ENCODE measurements at regions not wholly inside any gene's neighbourhood (a gene's known extent, or its start where the extent isn't known, plus 50 kb on each side); places are given as distances from the start of the nearest gene placed in this dataset.
"Not testable (repeated sequence)": the region's sequence is repeated elsewhere in the genome, so short reads cannot be mapped to it uniquely, and the experiment has no call there.

DNA sequence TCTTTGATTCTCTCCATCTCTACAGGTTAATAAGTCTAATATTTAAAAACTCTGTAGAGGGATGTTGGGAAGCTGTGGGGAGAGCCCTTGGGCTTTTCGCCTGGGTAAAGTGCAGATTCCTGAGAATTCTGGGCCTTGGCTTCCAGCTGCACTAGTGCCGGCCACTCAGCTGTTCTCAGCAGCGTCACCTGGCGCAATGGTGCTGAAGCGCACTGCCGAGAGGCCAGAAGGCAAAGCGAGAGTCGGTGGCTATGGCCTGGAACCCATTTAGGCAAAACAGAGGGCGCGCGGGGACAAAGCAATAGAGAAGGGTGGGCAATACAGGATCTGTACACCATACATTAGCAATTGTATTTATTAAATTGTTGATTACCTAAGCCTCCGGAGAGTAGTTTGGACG, 168.7 kb downstream of the FAM72C start:
- H3K4me1 ChIP-seq; H3K27ac ChIP-seq (replicated peaks in 1 of 4); H3K9me3 ChIP-seq; DNase-seq (ENCODE audit: extremely low spot score); H3K36me3 ChIP-seq; H3K27me3 ChIP-seq; intact Hi-C loops (cut with DNase I); H3K4me3 ChIP-seq: not testable (repeated sequence)
- no CpG with 5 or more reads among the region's 13 CpGs for WGBS

DNA sequence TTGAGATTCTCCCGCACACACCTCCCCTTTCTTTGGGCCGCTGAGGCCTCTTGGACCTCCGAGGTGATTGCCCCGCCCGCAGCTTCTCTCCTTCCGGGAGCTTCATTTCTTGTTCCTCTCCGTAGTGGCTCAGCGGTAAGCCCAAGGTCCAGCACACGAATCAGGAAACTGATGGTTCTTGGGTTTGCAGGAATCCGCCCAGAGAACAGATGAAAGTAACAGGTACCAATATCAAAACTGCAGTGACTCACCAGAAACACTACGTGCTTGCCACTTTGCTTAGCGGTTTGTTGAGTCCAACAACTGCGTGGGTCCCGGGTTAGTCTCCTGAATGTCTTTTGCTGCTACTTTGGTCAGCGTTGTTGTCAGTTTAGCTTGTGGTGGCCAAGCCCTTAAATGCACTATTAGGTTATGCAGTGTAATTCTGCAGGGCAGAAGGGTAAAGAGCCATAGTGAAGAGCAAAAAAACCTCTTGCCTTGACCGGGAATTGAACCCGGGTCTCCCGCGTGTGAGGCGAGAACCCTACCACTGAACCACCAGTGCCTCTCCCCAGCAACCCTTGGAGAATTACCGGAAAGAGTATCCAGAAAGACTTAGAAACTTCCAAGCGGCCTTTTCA, 172.1 kb downstream of the FAM72C start:
- H3K4me3 ChIP-seq; DNase-seq (ENCODE audit: extremely low spot score); H3K27me3 ChIP-seq; H3K4me1 ChIP-seq; intact Hi-C loops (cut with DNase I); H3K27ac ChIP-seq (replicated peaks in 1 of 4); H3K36me3 ChIP-seq; H3K9me3 ChIP-seq: not testable (repeated sequence)
- WGBS = no CpG with 5 or more reads among the region's 22 CpGs

DNA sequence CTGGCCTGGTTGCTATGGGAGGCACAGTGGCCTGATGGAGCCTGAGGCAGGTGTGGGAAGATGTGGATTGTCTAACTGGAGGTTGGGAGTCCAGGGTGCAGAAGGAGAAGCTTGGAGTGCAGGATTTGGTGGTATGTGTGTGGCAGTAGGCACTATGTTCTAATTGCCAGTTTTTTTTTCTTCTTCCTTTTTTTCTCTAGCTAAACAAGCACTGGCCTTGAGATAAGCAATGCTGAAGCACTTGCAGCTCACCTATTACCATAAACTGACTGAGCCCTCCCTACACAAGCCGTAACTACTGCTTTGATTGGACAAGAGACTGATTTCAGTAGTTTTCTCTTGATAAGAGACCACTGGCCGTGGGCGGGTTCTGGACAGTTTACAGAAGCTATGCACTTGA, 175.4 kb downstream of the FAM72C start:
- H3K36me3 ChIP-seq; intact Hi-C loops (cut with DNase I); H3K27me3 ChIP-seq; H3K4me3 ChIP-seq; H3K4me1 ChIP-seq; H3K27ac ChIP-seq (replicated peaks in 1 of 4); DNase-seq (ENCODE audit: extremely low spot score); H3K9me3 ChIP-seq: not testable (repeated sequence)
- WGBS = no CpG with 5 or more reads among the region's 3 CpGs

DNA sequence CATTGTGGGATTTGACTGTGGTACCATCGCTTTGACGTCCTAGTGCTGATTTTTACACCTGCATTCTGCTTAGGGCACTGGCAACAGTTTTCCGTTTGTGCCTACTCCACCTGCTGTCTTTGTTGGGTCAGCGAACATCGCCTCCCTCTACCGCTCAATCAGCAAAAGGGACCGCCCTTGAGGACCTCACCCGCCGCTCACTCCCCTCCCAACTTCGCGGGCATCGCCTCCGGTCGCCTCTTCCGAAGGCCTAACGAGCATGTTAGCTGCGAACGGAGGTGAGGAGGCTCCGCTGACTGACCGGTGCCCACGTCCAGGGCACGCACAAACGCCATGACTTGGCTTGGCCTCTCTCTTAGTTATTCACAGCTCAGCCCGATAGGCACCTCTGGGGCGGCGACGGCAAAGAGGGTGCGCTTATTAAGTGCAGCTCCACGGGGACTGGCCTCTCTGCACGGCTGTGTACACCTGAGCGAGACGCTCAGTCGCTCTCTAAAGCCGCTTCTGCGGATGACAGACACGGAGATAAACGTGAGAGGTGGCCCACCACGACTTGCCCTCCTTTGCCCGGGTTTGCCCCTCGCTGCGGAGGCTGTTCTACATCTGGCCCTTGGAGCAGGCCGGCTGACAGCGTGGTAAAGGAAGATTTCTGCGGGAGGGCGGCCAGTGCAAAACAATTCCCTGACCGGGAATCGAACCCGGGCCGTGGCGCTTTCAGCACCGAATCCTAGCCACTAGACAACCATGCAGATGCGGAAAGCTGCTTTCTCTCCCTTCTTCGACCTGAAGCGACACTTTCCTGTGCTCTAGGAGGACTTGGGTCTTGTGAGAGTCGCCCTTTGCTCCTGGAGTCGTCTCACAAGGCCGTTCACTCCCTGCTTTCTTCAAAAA, 179.5 kb downstream of the FAM72C start:
- H3K27ac ChIP-seq (replicated peaks in 1 of 4); intact Hi-C loops (cut with DNase I); H3K4me1 ChIP-seq; H3K4me3 ChIP-seq; DNase-seq (ENCODE audit: extremely low spot score); H3K27me3 ChIP-seq; H3K9me3 ChIP-seq; H3K36me3 ChIP-seq: not testable (repeated sequence)
- no CpG with 5 or more reads among the region's 57 CpGs for WGBS

DNA sequence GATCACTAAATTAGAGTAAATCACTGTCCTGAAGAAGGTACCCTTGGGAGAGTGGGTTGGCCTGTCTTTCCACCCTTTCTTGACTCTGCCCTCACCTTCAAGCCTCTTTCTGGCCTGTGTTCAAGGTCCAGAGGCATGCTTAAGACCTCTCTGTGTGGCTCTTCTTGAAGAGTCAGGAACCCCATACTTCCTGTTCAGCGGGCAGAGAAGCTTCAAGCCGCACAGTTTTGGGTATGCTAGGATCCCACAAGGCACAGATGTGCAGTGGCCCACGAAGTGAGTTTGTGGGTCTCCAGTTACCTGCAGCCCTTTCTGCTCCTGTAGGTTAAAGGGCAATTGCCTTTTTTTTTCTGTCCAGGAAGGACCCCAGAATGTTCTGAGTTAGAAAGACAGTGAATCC, 185.4 kb downstream of the FAM72C start:
- H3K27me3 ChIP-seq; H3K36me3 ChIP-seq; DNase-seq (ENCODE audit: extremely low spot score); H3K9me3 ChIP-seq; H3K27ac ChIP-seq (replicated peaks in 1 of 4); intact Hi-C loops (cut with DNase I); H3K4me1 ChIP-seq; H3K4me3 ChIP-seq: not testable (repeated sequence)
- no CpG with 5 or more reads among the region's 3 CpGs for WGBS

DNA sequence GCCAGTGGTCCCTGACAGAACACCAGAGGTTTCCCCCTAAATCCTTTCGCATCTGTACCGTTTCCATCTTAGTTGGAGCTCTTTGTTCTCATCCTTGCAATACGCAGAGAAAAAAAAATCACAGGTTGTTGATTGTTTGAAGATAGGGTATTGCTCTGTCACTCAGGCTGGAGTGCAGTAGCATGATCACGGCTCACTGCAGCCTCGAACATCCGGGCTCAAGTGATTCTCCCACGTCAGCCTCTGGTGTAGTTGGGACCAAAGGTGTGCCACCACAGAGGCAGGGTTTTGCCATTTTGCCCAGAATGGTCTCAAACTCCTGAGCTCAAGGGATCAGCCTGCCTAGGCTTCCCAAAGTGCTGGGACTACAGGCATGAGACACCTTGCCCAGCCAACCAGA, 185.9 kb downstream of the FAM72C start:
- H3K4me3 ChIP-seq; H3K27ac ChIP-seq (replicated peaks in 1 of 4); DNase-seq (ENCODE audit: extremely low spot score); H3K27me3 ChIP-seq; H3K4me1 ChIP-seq; H3K9me3 ChIP-seq; H3K36me3 ChIP-seq; intact Hi-C loops (cut with DNase I): not testable (repeated sequence)
- WGBS = no CpG with 5 or more reads among the region's 7 CpGs

DNA sequence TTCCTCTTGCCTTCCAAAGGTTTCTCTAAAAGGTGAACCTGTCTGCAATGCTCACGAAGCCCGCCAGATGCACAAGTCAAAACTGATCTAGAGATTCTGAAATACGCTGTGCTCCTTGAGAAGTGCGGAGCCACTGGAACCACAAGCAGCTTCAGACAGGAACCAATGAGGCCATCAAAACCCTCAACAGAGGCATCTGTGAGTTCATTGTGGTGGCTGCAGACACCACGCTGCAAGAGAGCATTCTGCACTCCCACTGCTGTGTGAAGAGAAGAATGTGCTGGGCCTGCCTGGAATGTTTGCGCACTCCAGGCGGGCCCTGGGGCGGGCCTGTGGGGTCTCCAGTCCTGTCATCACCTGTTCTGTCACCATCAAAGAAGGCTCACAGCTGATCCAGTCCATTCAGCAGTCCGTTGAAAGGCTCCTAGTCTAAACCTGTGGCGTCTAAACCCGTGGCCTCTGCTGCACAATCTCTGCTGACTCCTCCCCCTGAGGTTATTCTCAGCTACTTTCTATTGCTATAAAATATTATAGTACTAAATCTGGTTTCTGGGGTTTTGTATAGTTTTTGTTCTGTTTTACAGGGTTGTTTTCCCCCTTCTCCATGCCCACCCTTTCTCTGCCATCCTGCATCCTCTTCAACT, 187.4 kb downstream of the FAM72C start:
- H3K36me3 ChIP-seq; H3K27ac ChIP-seq (replicated peaks in 1 of 4); H3K4me3 ChIP-seq; intact Hi-C loops (cut with DNase I); H3K9me3 ChIP-seq; DNase-seq (ENCODE audit: extremely low spot score); H3K4me1 ChIP-seq; H3K27me3 ChIP-seq: not testable (repeated sequence)
- no CpG with 5 or more reads among the region's 11 CpGs for WGBS

DNA sequence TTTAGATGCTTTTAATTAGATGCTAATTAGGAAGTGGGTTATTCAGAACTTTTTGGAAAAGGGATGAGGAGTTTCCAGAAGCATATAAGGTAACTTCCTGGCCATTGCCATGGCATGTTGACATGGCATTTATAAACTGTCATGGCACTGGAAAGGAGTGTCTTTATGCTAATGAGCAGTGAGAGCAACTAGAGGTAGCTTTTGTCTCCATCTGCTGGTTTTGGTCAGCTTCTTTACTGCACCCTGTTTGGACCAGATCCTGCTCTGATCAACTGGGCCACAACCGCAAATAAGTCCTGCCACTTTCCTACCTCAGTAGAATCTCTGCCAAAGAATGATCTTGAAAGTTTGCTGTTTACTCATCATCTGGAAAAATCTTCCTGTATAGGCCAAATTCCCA, 193.6 kb downstream of the FAM72C start:
- DNase-seq (ENCODE audit: extremely low spot score); intact Hi-C loops (cut with DNase I); H3K9me3 ChIP-seq; H3K4me3 ChIP-seq; H3K4me1 ChIP-seq; H3K27me3 ChIP-seq; H3K36me3 ChIP-seq; H3K27ac ChIP-seq (replicated peaks in 1 of 4): not testable (repeated sequence)
- no CpG with 5 or more reads among the region's 1 CpG for WGBS

DNA sequence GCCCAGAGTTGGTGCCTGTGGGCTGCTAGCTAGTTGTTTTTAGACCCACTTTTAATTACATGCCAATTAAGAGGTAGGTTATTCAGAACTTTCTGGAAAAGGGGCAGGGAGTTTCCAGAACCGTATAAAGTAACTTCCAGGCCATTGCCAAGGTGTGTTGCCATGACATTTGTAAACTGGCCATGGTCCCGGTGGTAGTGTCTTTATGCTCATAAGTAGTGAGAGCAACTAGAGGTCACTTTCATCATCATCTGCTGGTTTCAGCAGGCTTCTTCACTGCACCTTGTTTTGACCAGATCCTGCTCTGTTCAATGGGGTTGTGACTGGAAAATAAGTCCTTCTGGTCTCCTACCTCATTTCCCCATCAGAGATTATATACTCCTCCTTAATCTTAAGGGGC, 207.0 kb downstream of the FAM72C start:
- intact Hi-C loops (cut with DNase I); DNase-seq (ENCODE audit: extremely low spot score); H3K36me3 ChIP-seq; H3K4me3 ChIP-seq; H3K4me1 ChIP-seq; H3K27me3 ChIP-seq; H3K27ac ChIP-seq (replicated peaks in 1 of 4); H3K9me3 ChIP-seq: not testable (repeated sequence)
- WGBS = 76% methylated on average over 2 of the region's 2 CpGs

DNA sequence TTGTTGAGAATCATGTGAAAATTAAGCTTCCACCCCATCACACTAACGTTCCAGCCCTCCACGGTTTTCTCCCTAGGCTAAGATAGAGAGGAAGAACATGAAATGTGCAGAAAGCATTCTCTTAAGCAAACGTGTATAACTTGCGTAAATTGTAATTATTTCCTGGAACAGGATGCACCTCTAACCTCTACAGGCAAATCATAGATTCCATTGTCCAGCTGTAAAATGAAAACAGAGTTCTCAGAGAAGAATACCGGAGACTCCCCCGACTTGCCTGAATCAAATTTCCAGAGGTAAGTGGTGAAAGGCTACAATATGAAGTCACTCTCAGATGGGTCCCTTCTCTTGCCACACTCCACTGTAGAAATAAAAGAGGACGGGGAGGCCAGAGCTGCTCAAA, 211.4 kb downstream of the FAM72C start:
- H3K27me3 ChIP-seq; H3K9me3 ChIP-seq; H3K36me3 ChIP-seq; DNase-seq (ENCODE audit: extremely low spot score); H3K4me3 ChIP-seq; H3K4me1 ChIP-seq; H3K27ac ChIP-seq (replicated peaks in 1 of 4); intact Hi-C loops (cut with DNase I): not testable (repeated sequence)
- 52% methylated on average over 4 of the region's 7 CpGs for WGBS

DNA sequence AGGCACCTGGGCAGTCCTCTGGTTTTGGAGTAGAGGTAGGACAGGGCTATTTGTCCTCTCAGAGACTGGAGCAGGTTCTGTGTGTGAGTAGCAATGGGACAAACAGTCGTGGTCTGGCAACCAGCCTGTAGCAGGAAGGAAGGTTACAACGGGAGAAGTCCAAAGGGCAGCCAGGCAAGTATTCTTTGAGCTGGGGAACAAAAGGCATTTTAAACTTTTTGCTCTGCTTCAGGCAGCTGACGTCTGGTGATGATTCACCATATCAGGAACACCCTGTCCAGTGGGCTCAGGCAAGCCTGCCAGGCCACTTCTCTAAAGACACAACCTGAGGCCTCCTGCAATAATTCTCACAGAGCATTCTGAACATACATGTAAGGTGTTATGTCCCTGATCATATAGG, 215.8 kb downstream of the FAM72C start:
- intact Hi-C loops (cut with DNase I); H3K4me1 ChIP-seq; H3K9me3 ChIP-seq; H3K27ac ChIP-seq (replicated peaks in 1 of 4); DNase-seq (ENCODE audit: extremely low spot score); H3K36me3 ChIP-seq; H3K27me3 ChIP-seq; H3K4me3 ChIP-seq: not testable (repeated sequence)
- WGBS = 36% methylated on average over 2 of the region's 3 CpGs
